Neuronal stem cell (in vitro differentiated cells): ENCODE measurements at regions not wholly inside any gene's neighbourhood (a gene's known extent, or its start where the extent isn't known, plus 50 kb on each side); places are given as distances from the start of the nearest gene placed in this dataset.

ENCODE experiments used
- DNase-seq: peaks from one replicate; pipeline ENCODE4 v3.0.0-alpha.2; 2013; ENCODE audit warnings: low spot score
- H2AFZ ChIP-seq: one replicate; pipeline ENCODE4 v1.6.1; 2013; ENCODE audit warnings: mild to moderate bottlenecking, low read length, inconsistent platforms
- H2AK5ac ChIP-seq: 2 replicates; pipeline ENCODE4 v1.6.1; 2013; ENCODE audit warnings: low read depth, mild to moderate bottlenecking, inconsistent platforms, low read length, moderate library complexity, mixed read lengths
- H2BK120ac ChIP-seq: 2 replicates; pipeline ENCODE4 v1.6.1; 2013; ENCODE audit warnings: low read depth, mild to moderate bottlenecking, inconsistent platforms, low read length, moderate library complexity, mixed read lengths
- H2BK12ac ChIP-seq: one replicate; pipeline ENCODE4 v1.6.1; 2013; ENCODE audit warnings: low read length, inconsistent platforms
- H2BK15ac ChIP-seq: 2 replicates; pipeline ENCODE4 v1.6.1; 2013; ENCODE audit warnings: mild to moderate bottlenecking, low read length, inconsistent platforms, mixed read lengths
- H2BK5ac ChIP-seq: one replicate; pipeline ENCODE4 v1.6.1; 2013; ENCODE audit warnings: inconsistent platforms, mild to moderate bottlenecking, low read length, moderate library complexity
- H3K14ac ChIP-seq: one replicate; pipeline ENCODE4 v1.6.1; 2013; ENCODE audit warnings: low read length, inconsistent platforms
- H3K18ac ChIP-seq: 2 replicates; pipeline ENCODE4 v1.6.1; 2013; ENCODE audit warnings: low read length, inconsistent platforms
- H3K23ac ChIP-seq: 2 replicates; pipeline ENCODE4 v1.6.1; 2013; ENCODE audit warnings: low read depth, mild to moderate bottlenecking, mixed read lengths, low read length, inconsistent platforms; ENCODE audit not compliant: poor library complexity
- H3K27ac ChIP-seq: replicated peaks from 3 replicates; pipeline ENCODE4 v1.5.1; 2013; ENCODE audit warnings: low read length, inconsistent platforms
- H3K27me3 ChIP-seq, 3 experiments: 2 replicates each; pipeline ENCODE4 v1.6.1; 2013; ENCODE audit warnings: low read length in 3 of 3, mild to moderate bottlenecking in 2 of 3, inconsistent platforms in 1 of 3, low read depth in 1 of 3, mixed read lengths in 1 of 3, moderate library complexity in 1 of 3; ENCODE audit not compliant: control insufficient read depth in 3 of 3, insufficient read depth in 3 of 3
- H3K36me3 ChIP-seq, 2 donors: replicated peaks in 1 of 2; 2 replicates each; pipeline ENCODE4 v1.6.1; 2013; ENCODE audit warnings: low read length in 2 of 2; ENCODE audit not compliant: control insufficient read depth in 2 of 2, insufficient read depth in 2 of 2
- H3K4ac ChIP-seq: 2 replicates; pipeline ENCODE4 v1.6.1; 2013; ENCODE audit warnings: inconsistent platforms, mild to moderate bottlenecking, low read length, moderate library complexity
- H3K4me1 ChIP-seq, 2 donors: 1 replicate in 1 of 2; 2 replicates in 1 of 2; pipeline ENCODE4 v1.6.1; 2013; ENCODE audit warnings: low read length in 2 of 2, low read depth in 1 of 2; ENCODE audit not compliant: control insufficient read depth in 2 of 2, insufficient read depth in 1 of 2
- H3K4me2 ChIP-seq: one replicate; pipeline ENCODE4 v1.6.1; 2013; ENCODE audit warnings: mild to moderate bottlenecking, low read length, inconsistent platforms; ENCODE audit not compliant: insufficient read depth, poor library complexity, severe bottlenecking
- H3K4me3 ChIP-seq, 2 donors: 2 replicates each; pipeline ENCODE4 v1.5.1; 2013; ENCODE audit warnings: low read length in 2 of 2, mild to moderate bottlenecking in 2 of 2, inconsistent platforms in 1 of 2, moderate library complexity in 1 of 2
- H3K79me1 ChIP-seq: one replicate; pipeline ENCODE4 v1.6.1; 2013; ENCODE audit warnings: low read depth, mild to moderate bottlenecking, inconsistent platforms, low read length, moderate library complexity
- H3K9ac ChIP-seq: one replicate; pipeline ENCODE4 v1.6.1; 2013; ENCODE audit warnings: mild to moderate bottlenecking, low read depth, low read length, inconsistent platforms; ENCODE audit not compliant: poor library complexity
- H3K9me3 ChIP-seq, 2 donors: replicated peaks in 1 of 2; 2 replicates each; pipeline versions ENCODE3 to v1.6.1; 2013; ENCODE audit warnings: low read length in 2 of 2, mild to moderate bottlenecking in 2 of 2, inconsistent platforms in 1 of 2, low read depth in 1 of 2, mixed read lengths in 1 of 2, moderate library complexity in 1 of 2; ENCODE audit not compliant: control insufficient read depth in 2 of 2, insufficient read depth in 1 of 2
- H4K8ac ChIP-seq: one replicate; pipeline ENCODE4 v1.6.1; 2013; ENCODE audit warnings: low read depth, mild to moderate bottlenecking, inconsistent platforms, low read length, moderate library complexity
- H4K91ac ChIP-seq: one replicate; pipeline ENCODE4 v1.6.1; 2013; ENCODE audit warnings: low read length, low read depth, mild to moderate bottlenecking, inconsistent platforms; ENCODE audit not compliant: poor library complexity
- WGBS, 2 donors: extraction: QIAGEN DNeasy Blood & Tissue Kit; methylation state at CpG; one replicate each; pipeline ENCODE4 v1.1.7; 2013; ENCODE audit warnings: missing lambda C conversion rate in 2 of 2, mixed read lengths in 1 of 2; ENCODE audit not compliant: insufficient read length in 2 of 2, insufficient replicate concordance in 1 of 2; ENCODE audit errors: extremely low coverage in 2 of 2; 5-methylcytosine and 5-hydroxymethylcytosine counted together

DNA sequence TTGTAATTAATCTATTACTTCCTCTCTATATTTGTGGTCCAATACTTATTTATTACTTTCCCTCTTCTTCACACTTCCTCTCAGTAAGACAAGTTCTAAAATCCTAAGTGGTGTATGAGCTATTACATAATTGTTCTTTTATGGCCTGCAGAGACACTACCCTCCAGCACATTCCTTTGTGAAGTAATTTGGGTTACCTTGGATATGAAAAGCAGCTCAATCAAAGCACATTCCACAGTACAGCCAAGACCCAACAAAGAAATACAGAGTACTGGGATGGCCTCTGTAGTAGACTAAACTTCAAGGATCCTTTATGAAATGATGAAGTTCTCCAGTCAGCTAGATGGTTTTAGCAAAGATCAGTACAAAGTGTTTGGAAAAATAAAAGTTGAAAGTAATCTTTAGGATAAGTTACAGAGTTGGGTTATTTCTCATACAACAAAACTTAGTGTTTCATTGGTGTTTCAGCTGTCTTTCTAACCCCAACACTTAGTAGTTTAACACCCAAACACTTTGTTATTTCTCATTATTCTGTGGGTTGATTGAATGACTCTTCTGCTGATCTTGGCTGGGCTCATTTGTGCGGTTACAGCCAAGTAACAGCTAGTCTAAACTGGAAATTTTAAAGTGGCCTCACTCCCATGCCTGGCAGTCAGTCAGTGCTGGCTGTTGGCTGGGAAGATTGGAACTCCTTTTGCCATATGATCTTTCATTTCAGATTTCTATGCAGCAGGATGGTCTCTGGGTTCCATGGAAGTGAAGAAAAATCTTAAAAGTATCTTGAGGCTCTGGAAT, 161.5 kb upstream of the POU3F2 start:
- no peak overlapping the region for H2BK15ac ChIP-seq
- no peak overlapping the region for H2AK5ac ChIP-seq
- no peak overlapping the region for H2BK5ac ChIP-seq
- no peak overlapping the region for H3K27ac ChIP-seq
- H3K18ac ChIP-seq: no peak overlapping the region
- no peak overlapping the region for H2BK12ac ChIP-seq
- no peak overlapping the region for H3K4me2 ChIP-seq
- no peak overlapping the region for H4K91ac ChIP-seq
- H3K9ac ChIP-seq: no peak overlapping the region
- H3K36me3 ChIP-seq: no peaks in the 10 kb centered on the region
- no peak overlapping the region for H3K4me3 ChIP-seq
- no peak for DNase-seq
- peak overlapping the region; percentile 72 for H2AFZ ChIP-seq
- no CpG with 5 or more reads among the region's 1 CpG for WGBS, 2 donors
- H3K9me3 ChIP-seq: peaks cover 0 to 8% of the 10 kb centered on the region in 2 donors
- H3K4ac ChIP-seq: no peak overlapping the region
- no peaks in the 10 kb centered on the region for H3K27me3 ChIP-seq
- no peak overlapping the region for H3K14ac ChIP-seq
- no peak overlapping the region for H3K23ac ChIP-seq
- H4K8ac ChIP-seq: no peak overlapping the region
- H3K79me1 ChIP-seq: no peaks in the 10 kb centered on the region
- H2BK120ac ChIP-seq: no peak overlapping the region
- peaks cover 2 to 16% of the 10 kb centered on the region in 2 donors for H3K4me1 ChIP-seq

DNA sequence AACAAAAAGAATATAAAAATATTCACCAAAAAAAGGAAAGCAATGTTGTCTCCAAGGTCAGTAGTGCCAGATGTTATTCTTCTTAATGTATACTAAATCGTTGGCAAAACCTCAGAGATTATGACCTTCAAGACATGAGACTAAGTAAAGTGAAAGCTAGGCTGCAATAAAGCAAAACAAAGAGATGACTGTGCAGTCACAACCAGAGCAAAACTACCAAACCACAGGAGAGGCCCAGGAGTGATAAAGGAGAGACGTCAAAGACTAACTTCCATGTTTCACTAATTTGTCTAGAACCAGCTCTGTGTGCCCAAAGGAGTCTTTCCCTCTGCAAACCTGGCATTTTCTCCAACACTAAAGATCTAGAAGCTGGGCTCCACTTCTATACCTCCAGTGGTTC, 155.9 kb upstream of the POU3F2 start:
- Histone ChIP-seq H2AFZ (no peak overlapping the region), H3K9ac (no peak overlapping the region), H3K79me1 (no peaks in the 10 kb centered on the region), H3K4me3 (no peak overlapping the region), H3K4me2 (no peak overlapping the region), H4K8ac (no peak overlapping the region), H4K91ac (no peak overlapping the region), H3K27me3 (no peaks in the 10 kb centered on the region), H3K27ac (no peak overlapping the region), H3K4me1 (peaks cover 2 to 6% of the 10 kb centered on the region in 2 donors), H2AK5ac (no peak overlapping the region), H2BK15ac (no peak overlapping the region), H3K9me3 (peaks cover 0 to 10% of the 10 kb centered on the region in 2 donors), H2BK12ac (no peak overlapping the region), H3K4ac (no peak overlapping the region), H3K14ac (no peak overlapping the region), H3K23ac (no peak overlapping the region), H3K18ac (no peak overlapping the region), H2BK5ac (no peak overlapping the region), H2BK120ac (no peak overlapping the region), H3K36me3 (no peaks in the 10 kb centered on the region)
- DNase-seq: no peak
- no CpG with 5 or more reads among the region's 2 CpGs for WGBS, 2 donors

DNA sequence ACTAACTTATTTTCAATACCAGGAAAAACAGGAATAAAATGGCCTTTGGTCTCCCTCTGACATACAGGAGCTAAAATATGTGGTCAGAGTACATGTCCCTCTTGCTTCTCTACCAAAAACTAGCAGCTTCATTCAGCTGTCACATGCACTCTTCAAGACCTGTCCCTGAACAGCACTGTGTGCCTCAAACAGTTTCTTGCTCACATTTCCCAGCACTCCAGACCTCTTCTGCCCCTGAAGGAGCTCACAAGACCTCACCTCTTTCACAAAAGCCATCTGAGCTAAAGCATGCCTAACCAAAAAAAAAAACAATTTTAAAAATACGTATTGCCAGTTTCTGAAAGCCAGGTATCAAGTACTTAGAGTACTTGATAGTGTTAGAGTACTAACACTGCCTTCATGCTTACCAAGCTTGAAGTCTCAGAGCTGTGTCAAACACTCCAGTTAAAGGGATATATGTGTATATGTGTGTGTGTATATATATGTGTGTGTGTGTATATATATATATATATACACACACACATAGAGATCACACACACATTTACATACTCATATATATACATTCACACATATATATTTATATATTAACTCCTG, 148.3 kb upstream of the POU3F2 start:
- Histone ChIP-seq H3K9ac (no peak overlapping the region), H2BK5ac (no peak overlapping the region), H2AK5ac (no peak overlapping the region), H3K36me3 (no peaks in the 10 kb centered on the region), H3K27ac (no peak overlapping the region), H2AFZ (no peak overlapping the region), H3K9me3 (no peaks in the 10 kb centered on the region), H3K23ac (no peak overlapping the region), H2BK12ac (no peak overlapping the region), H4K8ac (no peak overlapping the region), H2BK120ac (no peak overlapping the region), H3K4me3 (no peak overlapping the region), H2BK15ac (no peak overlapping the region), H3K79me1 (no peaks in the 10 kb centered on the region), H3K27me3 (no peaks in the 10 kb centered on the region), H3K18ac (no peak overlapping the region), H4K91ac (no peak overlapping the region), H3K14ac (no peak overlapping the region), H3K4ac (no peak overlapping the region), H3K4me2 (no peak overlapping the region), H3K4me1 (peaks cover 0 to 6% of the 10 kb centered on the region in 2 donors)
- no peak for DNase-seq
- WGBS, 2 donors: no CpG with 5 or more reads among the region's 1 CpG

DNA sequence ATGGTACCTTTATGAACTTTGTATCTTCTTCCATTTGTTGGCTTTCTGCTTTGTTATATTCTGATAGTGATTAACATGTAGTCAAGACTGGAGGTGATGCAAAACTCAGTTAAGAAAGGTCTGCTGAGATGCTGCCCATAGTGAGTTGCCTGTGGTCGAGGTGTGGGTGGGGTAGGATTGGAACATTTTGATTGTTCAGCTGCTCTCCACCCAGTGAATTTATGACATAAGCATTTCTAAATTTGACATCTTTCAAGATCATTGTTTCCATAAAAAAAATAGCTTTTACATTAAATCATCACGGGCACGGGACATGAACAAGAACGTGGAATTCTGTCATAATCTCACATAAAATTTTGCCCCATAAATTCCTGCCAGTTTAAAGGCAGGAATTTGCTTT, 146.6 kb upstream of the POU3F2 start:
- Histone ChIP-seq H3K4ac (no peak overlapping the region), H3K36me3 (no peaks in the 10 kb centered on the region), H2AFZ (no peak overlapping the region), H3K4me1 (no peaks in the 10 kb centered on the region), H3K4me3 (no peak overlapping the region), H2BK15ac (no peak overlapping the region), H3K79me1 (no peaks in the 10 kb centered on the region), H3K14ac (no peak overlapping the region), H2BK5ac (no peak overlapping the region), H3K27ac (no peak overlapping the region), H3K18ac (no peak overlapping the region), H3K4me2 (no peak overlapping the region), H3K9ac (no peak overlapping the region), H3K27me3 (no peaks in the 10 kb centered on the region), H2AK5ac (no peak overlapping the region), H2BK120ac (no peak overlapping the region), H3K23ac (no peak overlapping the region), H2BK12ac (no peak overlapping the region), H3K9me3 (no peaks in the 10 kb centered on the region), H4K8ac (no peak overlapping the region), H4K91ac (no peak overlapping the region)
- WGBS, 2 donors: no CpG with 5 or more reads among the region's 4 CpGs
- DNase-seq: no peak
